ENCODE measurements at regions not wholly inside any gene's neighbourhood (a gene's known extent, or its start where the extent isn't known, plus 50 kb on each side); places are given as distances from the start of the nearest gene placed in this dataset.

- no peak for DNase-seq (ENCODE audit: low spot score)
- no peak for TF ChIP-seq CTCF (IDR thresholded peaks at IDR 0.05)
- peak overlapping the region in 1 of 2 donors; percentile 63 for H3K27ac ChIP-seq
- no peak overlapping the region for H3K4me3 ChIP-seq
Observed at GRCh38 chr4:24372341-24372740, 212.0 kb downstream of the DHX15 start.

DNA sequence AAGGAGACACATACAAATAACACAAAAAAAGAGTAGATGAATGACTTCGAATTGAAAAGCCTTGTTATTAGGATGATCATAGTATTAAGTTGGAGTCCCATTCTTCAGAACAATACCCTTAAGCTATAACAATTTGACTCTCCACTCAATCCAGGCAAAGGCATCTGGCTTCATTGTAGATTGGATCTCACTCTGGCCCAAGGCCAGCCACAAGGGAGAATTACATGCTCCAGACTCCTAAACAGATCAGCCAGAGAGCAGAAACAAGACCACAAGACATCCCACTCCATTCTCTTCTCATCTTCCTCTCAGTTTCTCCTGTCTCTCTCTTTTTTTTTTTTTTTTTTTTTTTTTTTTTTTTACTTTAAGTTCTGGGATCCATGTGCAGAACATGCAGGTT is 213.9 kb downstream of the DHX15 start:
- no peak for TF ChIP-seq CTCF (IDR thresholded peaks at IDR 0.05)
- DNase-seq (ENCODE audit: low spot score), result no peak

DNA sequence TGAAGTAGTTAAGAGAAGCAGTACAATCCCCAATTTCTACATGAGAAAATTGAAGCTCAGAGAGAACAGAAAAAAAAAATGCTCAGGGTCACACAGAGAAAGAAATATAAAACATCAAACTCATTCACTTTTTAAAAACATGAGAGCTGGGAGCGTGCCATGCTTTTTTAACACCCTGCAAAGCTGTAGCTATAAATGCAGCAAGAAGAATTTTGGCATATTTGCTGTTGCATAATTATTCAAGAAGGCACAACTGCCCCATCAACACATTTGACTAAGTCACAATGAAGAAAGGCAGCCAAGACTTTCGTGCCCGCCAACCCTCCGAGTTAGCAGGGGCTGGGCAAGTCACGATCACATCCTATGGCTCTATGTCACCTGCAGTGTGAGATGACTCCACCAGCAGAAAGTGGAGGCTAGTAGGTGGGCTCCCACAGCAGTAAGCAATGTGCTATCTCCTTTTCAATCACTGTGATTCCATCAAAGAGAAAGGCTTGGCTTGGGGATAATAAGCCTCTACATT is 214.8 kb downstream of the DHX15 start:
- Histone ChIP-seq H3K27ac (no peak overlapping the region), H3K4me3 (no peak overlapping the region)
- no peak for DNase-seq (ENCODE audit: low spot score)
- TF ChIP-seq CTCF (IDR thresholded peaks at IDR 0.05), result no peak

More for the DNA sequence above, 213.9 kb downstream of the DHX15 start:
- H3K27ac ChIP-seq, result no peak overlapping the region
- no peak overlapping the region for H3K4me3 ChIP-seq

- no peak for TF ChIP-seq CTCF (IDR thresholded peaks at IDR 0.05)
- Histone ChIP-seq H3K4me3 (no peak overlapping the region), H3K27ac (no peak overlapping the region)
- no peak for DNase-seq (ENCODE audit: low spot score)
Observed at GRCh38 chr4:24368801-24369200, 215.6 kb downstream of the DHX15 start.

- H3K27ac ChIP-seq, result no peak overlapping the region
- H3K4me3 ChIP-seq, result no peak overlapping the region
- no peak for TF ChIP-seq CTCF (IDR thresholded peaks at IDR 0.05)
- DNase-seq (ENCODE audit: low spot score), result no peak
Observed at GRCh38 chr4:24364852-24365251, 219.5 kb downstream of the DHX15 start.

- Histone ChIP-seq H3K4me3 (no peak overlapping the region), H3K27ac (no peak overlapping the region)
- DNase-seq (ENCODE audit: low spot score), result no peak
- TF ChIP-seq CTCF (IDR thresholded peaks at IDR 0.05), result no peak
Observed at GRCh38 chr4:24364249-24364648, 220.1 kb downstream of the DHX15 start.

DNA sequence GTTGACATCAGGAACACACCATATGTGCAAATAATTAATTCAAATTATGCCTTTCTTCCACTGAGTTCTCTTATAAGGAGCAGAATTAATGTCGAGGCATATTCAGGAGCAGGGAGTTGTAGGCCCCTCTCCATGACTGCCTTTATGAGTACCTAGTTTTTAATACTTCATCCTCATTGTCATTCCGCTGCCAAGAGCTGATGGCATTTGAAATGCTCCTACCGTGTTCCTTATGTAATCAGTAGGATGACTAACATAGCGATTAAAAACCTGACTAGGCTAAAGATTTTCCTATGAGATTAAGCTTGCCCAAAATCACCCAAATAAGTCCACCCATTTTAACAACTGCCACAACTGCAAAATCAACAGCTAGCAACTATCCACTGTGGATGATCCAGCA is 220.6 kb downstream of the DHX15 start:
- no peak overlapping the region for H3K4me3 ChIP-seq
- no peak for DNase-seq (ENCODE audit: low spot score)
- no peak overlapping the region for H3K27ac ChIP-seq
- no peak for TF ChIP-seq CTCF (IDR thresholded peaks at IDR 0.05)
